ENCODE measurements at regions not wholly inside any gene's neighbourhood (a gene's known extent, or its start where the extent isn't known, plus 50 kb on each side); places are given as distances from the start of the nearest gene placed in this dataset.

- CTCF ChIA-PET = interaction anchor here (1.0 to 1.9 kb wide), 2 partner anchors 17 to 23 kb away, joined by 3 to 8 read pairs; no protein-coding TSS in a partner anchor
- POLR2A ChIA-PET = no interaction called here
- dilution Hi-C loops (cut with MboI; ENCODE audit: extremely low pct_ligation_motif_present, low sequenced_read_pairs) (no loop called here), intact Hi-C loops (cut with micrococcal nuclease) (no loop called here)
- BruUV-seq (replicated peaks) = no TSS peak
- H3K9me3 ChIP-seq (replicated peaks; ENCODE audit: control insufficient read depth, insufficient read depth, low read length) = no peaks in the 10 kb centered on the region
- H3K9me1 ChIP-seq (replicated peaks; ENCODE audit: control insufficient read depth, extremely low read depth, insufficient read depth, low read length) = no peaks in the 10 kb centered on the region
- H3K36me3 ChIP-seq (ENCODE audit: control insufficient read depth in 2 of 2, extremely low read depth in 1 of 2, insufficient read depth in 2 of 2, low read length in 2 of 2) = no peaks in the 10 kb centered on the region
- FAIRE-seq (no peak), DNase-seq (ENCODE audit: low read depth, low spot score) (no peak)
- no peak overlapping the region for H3K9ac ChIP-seq (replicated peaks; ENCODE audit: extremely low read depth, insufficient read depth, low read length)
- no peaks in the 10 kb centered on the region for H3K79me2 ChIP-seq (ENCODE audit: control insufficient read depth, insufficient read depth, low read length)
- no peaks in the 10 kb centered on the region for H4K20me1 ChIP-seq (replicated peaks; ENCODE audit: control insufficient read depth, extremely low read depth, insufficient read depth, low read length)
- H3K4me3 ChIP-seq (replicated peaks in 1 of 3; ENCODE audit: insufficient read depth in 1 of 3, low read depth in 1 of 3, low read length in 3 of 3) = no peak overlapping the region
- no peak overlapping the region for H3K4me2 ChIP-seq (ENCODE audit: insufficient read depth, low read length)
- no peaks in the 10 kb centered on the region for H3K27me3 ChIP-seq (ENCODE audit: control insufficient read depth in 2 of 2, insufficient read depth in 2 of 2, low read length in 2 of 2)
- H3K27ac ChIP-seq (ENCODE audit: insufficient read depth, low read depth, low read length) = no peak overlapping the region
- TF ChIP-seq FOS (IDR thresholded peaks at IDR 0.05; ENCODE audit: borderline replicate concordance, insufficient read depth, low read length) (no peak), GATA2 (IDR thresholded peaks at IDR 0.05; ENCODE audit: insufficient read depth, insufficient read length, low read depth, low read length) (no peak), EZH2 (IDR thresholded peaks at IDR 0.05; ENCODE audit: borderline replicate concordance, low read depth, low read length, severe bottlenecking) (no peak), POLR2AphosphoS5 (IDR thresholded peaks at IDR 0.05; ENCODE audit: insufficient read depth, low read depth, low read length) (no peak), JUN (IDR thresholded peaks at IDR 0.05; ENCODE audit: borderline replicate concordance, insufficient read depth, insufficient read length, low read depth) (no peak), MYC (IDR thresholded peaks at IDR 0.05; ENCODE audit: low read depth, low read length) (no peak), POLR2A (IDR thresholded peaks at IDR 0.05; ENCODE audit: low read depth, low read length) (no peak)
- TF ChIP-seq, protein P1, sequence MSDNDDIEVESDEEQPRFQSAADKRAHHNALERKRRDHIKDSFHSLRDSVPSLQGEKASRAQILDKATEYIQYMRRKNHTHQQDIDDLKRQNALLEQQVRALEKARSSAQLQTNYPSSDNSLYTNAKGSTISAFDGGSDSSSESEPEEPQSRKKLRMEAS (IDR thresholded peaks at IDR 0.05; ENCODE audit: insufficient read depth, insufficient read length) = no peak
- TF ChIP-seq, protein P2, sequence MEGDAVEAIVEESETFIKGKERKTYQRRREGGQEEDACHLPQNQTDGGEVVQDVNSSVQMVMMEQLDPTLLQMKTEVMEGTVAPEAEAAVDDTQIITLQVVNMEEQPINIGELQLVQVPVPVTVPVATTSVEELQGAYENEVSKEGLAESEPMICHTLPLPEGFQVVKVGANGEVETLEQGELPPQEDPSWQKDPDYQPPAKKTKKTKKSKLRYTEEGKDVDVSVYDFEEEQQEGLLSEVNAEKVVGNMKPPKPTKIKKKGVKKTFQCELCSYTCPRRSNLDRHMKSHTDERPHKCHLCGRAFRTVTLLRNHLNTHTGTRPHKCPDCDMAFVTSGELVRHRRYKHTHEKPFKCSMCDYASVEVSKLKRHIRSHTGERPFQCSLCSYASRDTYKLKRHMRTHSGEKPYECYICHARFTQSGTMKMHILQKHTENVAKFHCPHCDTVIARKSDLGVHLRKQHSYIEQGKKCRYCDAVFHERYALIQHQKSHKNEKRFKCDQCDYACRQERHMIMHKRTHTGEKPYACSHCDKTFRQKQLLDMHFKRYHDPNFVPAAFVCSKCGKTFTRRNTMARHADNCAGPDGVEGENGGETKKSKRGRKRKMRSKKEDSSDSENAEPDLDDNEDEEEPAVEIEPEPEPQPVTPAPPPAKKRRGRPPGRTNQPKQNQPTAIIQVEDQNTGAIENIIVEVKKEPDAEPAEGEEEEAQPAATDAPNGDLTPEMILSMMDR (IDR thresholded peaks at IDR 0.05; ENCODE audit: extremely low read depth in 1 of 2, insufficient read depth in 1 of 2, low read depth in 1 of 2, low read length in 2 of 2) = no peak
- H2AFZ ChIP-seq (ENCODE audit: low read depth, low read length) = no peak overlapping the region
- no peaks in the 10 kb centered on the region for H3K4me1 ChIP-seq (ENCODE audit: control insufficient read depth, extremely low read depth, insufficient read depth, low read length)
Observed at GRCh38 chr3:25056036-25056755, 371.9 kb upstream of the RARB start.

Measured in endothelial cell of umbilical vein (primary cell).